SH-SY5Y (cell line): ENCODE measurements at regions not wholly inside any gene's neighbourhood (a gene's known extent, or its start where the extent isn't known, plus 50 kb on each side); places are given as distances from the start of the nearest gene placed in this dataset.

ENCODE experiments used
- GATA2 ChIP-seq: IDR thresholded peaks from 2 replicates; pipeline ENCODE4 v1.6.1; 2011; ENCODE audit warnings: mild to moderate bottlenecking, low read depth, low read length
- GATA3 ChIP-seq: IDR thresholded peaks from 2 replicates; pipeline ENCODE4 v1.6.1; 2011; ENCODE audit warnings: low read depth, mild to moderate bottlenecking, low read length, moderate library complexity

- TF ChIP-seq GATA2 (no peak), GATA3 (no peak)
These were observed 467.9 kb upstream of the PODXL start for GRCh38 chr7:132024290-132024689.
